GM06990 (cell line): ENCODE measurements at regions not wholly inside any gene's neighbourhood (a gene's known extent, or its start where the extent isn't known, plus 50 kb on each side); places are given as distances from the start of the nearest gene placed in this dataset.

Experiments used
- DNase-seq: peaks from one replicate; pipeline ENCODE4 v3.0.0-alpha.2; 2011; ENCODE audit not compliant: insufficient read length; ENCODE audit errors: extremely low read depth
- H3K27me3 ChIP-seq: replicated peaks from 2 replicates; pipeline ENCODE4 v1.6.0; 2011; ENCODE audit warnings: low read length; ENCODE audit not compliant: control insufficient read depth, insufficient read depth
- H3K36me3 ChIP-seq: 2 replicates; pipeline ENCODE4 v1.5.1; 2011; ENCODE audit warnings: low read length; ENCODE audit not compliant: control insufficient read depth, insufficient read depth
- H3K4me3 ChIP-seq: replicated peaks from 2 replicates; pipeline ENCODE4 v1.5.1; 2011; ENCODE audit warnings: low read depth, mild to moderate bottlenecking, control low read depth, low read length
- TF ChIP-seq, protein P1 (sequence below): IDR thresholded peaks from 2 replicates; pipeline ENCODE4 v1.5.1; 2011; ENCODE audit warnings: low read length, control low read depth, mild to moderate bottlenecking, inconsistent platforms; ENCODE audit not compliant: insufficient read depth, poor library complexity, severe bottlenecking

DNA sequence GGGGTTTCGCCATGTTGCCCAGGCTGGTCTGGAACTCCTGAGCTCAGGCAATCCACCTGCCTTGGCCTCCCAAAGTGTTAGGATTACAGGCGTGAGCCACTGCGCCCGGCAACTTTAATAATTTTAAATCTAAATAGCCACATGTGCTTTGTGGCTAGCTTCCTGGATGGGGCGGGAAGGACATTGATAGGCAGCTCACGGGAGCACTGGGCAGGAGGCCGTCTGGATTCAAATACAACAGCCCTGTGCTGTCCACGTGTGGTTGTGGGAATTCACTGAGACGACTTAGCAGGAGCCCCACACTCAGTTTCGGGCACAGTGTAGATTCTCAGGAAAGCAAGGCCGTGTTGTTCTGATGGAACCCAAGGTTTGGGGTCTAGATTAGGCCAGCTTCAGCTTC is 177.1 kb downstream of the ETS2 start:
- Histone ChIP-seq H3K36me3 (no peaks in the 10 kb centered on the region), H3K4me3 (no peak overlapping the region), H3K27me3 (no peaks in the 10 kb centered on the region; the same call in 1 of the 2 replicates)
- TF ChIP-seq, protein P1, sequence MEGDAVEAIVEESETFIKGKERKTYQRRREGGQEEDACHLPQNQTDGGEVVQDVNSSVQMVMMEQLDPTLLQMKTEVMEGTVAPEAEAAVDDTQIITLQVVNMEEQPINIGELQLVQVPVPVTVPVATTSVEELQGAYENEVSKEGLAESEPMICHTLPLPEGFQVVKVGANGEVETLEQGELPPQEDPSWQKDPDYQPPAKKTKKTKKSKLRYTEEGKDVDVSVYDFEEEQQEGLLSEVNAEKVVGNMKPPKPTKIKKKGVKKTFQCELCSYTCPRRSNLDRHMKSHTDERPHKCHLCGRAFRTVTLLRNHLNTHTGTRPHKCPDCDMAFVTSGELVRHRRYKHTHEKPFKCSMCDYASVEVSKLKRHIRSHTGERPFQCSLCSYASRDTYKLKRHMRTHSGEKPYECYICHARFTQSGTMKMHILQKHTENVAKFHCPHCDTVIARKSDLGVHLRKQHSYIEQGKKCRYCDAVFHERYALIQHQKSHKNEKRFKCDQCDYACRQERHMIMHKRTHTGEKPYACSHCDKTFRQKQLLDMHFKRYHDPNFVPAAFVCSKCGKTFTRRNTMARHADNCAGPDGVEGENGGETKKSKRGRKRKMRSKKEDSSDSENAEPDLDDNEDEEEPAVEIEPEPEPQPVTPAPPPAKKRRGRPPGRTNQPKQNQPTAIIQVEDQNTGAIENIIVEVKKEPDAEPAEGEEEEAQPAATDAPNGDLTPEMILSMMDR: no peak
- DNase-seq: no peak

DNA sequence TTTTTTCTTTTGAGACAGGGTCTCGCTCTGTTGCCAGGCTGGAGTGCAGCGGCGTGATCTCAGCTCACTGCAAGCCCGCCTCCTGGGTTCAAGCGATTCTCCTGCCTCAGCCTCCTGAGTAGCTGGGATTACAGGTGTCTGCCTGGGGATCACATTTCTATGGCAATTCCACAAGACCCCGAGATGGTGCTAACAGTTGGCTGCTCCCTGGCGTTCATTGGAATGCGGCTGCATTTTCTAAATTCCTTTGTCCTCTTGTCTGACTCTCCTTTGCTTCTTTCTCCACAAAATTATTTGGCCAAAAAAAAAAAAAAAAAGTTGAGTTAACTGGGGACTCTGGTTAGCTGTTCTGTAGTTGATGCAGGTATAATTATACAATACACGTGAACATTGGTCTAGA is 176.4 kb downstream of the ETS2 start:
- Histone ChIP-seq H3K4me3 (no peak overlapping the region), H3K36me3 (no peaks in the 10 kb centered on the region), H3K27me3 (no peaks in the 10 kb centered on the region; the same call in 1 of the 2 replicates)
- TF ChIP-seq, protein P1: no peak
- DNase-seq: no peak

DNA sequence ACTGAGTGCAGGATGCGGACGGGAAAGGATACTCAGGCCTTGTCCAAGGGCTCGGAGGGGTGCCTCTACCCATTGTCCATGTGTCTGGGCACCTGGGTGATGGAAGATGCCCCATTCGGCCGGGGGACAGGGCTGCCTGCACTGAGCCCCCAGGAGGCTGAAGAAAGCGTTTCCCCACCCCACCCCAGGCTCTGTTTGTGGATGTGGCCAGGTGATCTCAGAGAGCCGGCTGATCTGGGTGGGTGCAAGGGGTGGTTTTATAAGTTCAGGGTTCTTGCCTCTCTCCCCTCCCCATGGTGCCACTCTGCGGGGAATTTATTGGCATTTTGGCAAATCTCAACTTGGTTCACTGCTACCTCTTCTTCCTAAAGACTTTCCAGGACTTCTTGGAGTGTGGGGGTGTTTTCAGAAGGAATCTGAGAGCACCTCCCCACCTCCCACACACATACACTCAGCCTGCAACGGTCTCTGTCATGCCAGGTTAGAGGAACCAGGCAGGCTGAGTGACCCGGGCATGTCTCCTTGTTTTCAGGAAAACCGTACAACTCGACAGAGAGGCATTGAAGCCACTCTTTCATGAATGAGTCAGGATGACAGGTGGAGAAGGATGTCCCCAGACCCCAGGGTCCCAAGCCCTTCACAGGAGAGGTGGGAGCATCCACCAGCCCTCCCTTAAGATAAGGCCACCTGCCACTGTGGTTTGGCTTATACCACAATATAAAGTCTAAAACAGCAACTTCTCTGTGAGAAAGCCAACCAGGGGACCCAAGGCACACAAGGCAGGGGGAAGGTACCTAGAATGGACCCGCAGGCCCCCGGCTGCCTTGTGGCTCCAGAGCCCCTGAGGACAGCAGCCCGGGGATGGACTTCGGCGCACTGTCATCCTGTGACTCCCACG is 174.9 kb downstream of the ETS2 start:
- TF ChIP-seq, protein P1: no peak
- H3K27me3 ChIP-seq: no peaks in the 10 kb centered on the region
- no peak for DNase-seq
- no peaks in the 10 kb centered on the region for H3K36me3 ChIP-seq
- no peak overlapping the region for H3K4me3 ChIP-seq

DNA sequence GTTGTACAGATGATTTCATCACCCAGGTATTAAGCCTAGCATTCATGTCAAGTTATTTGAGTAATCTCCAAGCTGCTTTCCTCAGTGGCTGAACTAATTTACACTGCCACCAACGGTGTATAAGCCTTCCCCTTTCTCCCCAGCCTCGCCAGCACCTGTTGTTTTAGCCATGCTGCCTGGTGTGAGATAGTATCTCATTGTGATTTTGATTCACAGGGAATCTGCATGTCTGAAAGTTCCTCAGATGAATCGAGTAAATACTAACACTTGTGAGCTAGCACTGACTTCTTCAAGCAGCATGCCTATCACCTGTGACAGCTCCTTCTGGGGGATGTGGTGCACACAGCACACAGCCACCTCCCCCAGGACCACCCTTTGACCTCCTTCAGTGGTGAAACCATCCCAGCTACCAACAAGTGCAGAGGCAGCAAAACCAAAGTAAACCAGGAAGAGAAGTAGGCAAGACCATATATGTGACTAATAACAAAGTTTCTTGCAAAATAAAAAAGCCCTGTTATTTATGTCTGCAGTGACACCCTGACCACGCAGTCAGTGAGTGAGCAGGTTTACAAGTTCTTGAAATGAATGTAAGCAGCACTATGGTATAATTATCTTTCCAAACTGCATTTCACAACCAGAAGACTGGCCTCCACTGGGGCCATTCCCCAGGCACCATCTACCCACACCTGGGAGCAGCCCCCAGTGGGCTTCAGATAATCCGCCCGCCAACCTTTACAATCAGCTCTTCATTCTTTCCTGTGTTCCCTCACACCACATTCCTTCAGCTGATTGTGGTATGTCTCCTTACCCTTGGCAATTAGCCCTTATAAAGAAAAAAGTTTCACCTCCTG is 173.8 kb downstream of the ETS2 start:
- DNase-seq: no peak
- no peaks in the 10 kb centered on the region for H3K36me3 ChIP-seq
- H3K27me3 ChIP-seq: no peaks in the 10 kb centered on the region
- TF ChIP-seq, protein P1: no peak
- no peak overlapping the region for H3K4me3 ChIP-seq

DNA sequence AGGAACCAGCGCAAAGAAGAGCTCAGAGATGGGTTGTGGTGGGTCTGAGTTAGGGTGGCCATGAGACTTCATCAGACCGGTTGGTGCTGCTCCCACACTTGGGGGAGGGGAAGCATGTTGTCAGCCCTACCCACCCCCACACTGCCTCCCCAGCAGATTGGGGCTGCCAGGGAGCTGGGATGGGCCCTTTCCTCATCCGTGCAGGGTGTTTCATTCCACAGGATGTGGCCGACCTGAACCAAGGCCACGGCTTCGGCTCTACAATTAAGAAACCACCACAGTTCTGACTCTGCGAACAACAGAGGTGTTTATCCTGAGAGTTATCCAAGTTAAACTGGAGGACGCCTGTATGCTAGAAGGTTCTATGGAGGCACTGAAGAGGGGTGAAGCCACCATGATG is 171.2 kb downstream of the ETS2 start:
- TF ChIP-seq, protein P1: no peak
- Histone ChIP-seq H3K4me3 (no peak overlapping the region), H3K36me3 (no peaks in the 10 kb centered on the region), H3K27me3 (peaks cover 3% of the 10 kb centered on the region; the same call in 1 of the 2 replicates)
- no peak for DNase-seq
